LNCaP clone FGC (cell line): ENCODE measurements at regions not wholly inside any gene's neighbourhood (a gene's known extent, or its start where the extent isn't known, plus 50 kb on each side); places are given as distances from the start of the nearest gene placed in this dataset.

ENCODE experiments used
- DNase-seq: peaks from one replicate; pipeline ENCODE4 v3.0.0-alpha.2; 2011; ENCODE audit warnings: low read depth
- H3K4me3 ChIP-seq: 2 replicates; pipeline ENCODE4 v1.5.1; 2011; ENCODE audit warnings: mild to moderate bottlenecking, low read depth, low read length, control low read depth
- TF ChIP-seq, protein P1 (sequence below): IDR thresholded peaks from 2 replicates; pipeline ENCODE4 v1.5.1; 2012; ENCODE audit warnings: mild to moderate bottlenecking; ENCODE audit not compliant: control insufficient read depth, insufficient read depth; ENCODE audit errors: extremely low read depth

DNA sequence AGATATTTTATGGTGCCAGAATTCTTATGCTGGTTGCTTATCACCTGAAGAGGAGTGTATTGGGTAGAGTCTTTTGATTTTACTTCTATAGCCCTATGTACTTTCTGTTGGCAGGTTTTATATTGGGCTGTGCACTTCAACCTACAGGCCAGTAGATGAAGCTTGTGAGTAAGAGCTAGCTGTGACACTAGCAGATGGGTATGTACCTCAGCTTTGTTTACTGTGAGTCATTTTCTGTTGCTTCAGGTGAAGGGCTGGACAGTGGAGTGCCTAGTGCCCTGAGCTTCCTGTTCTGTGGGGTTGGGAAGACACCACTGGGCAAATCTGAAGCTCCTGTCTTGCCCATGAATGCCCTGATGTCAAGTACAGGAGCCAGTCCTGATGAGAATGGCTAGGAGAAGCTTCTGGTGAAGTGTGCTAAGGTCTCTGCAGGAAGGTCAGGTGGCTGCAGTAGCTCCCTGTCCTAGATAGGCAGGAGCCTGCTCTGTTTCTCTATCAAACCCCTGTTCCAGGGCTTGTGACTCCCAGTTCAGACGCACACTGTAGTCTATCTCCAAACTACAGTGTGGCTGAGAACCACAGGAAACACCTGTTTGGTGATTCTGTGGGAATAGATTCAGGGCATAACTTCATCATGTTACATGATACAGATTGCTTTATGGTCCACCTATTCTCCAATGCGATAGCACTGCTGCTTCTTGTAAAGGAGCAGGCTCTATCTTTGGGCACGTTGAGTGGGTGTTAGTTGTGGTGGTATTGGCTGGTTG is 755.7 kb downstream of the KCNA4 start:
- TF ChIP-seq, protein P1, sequence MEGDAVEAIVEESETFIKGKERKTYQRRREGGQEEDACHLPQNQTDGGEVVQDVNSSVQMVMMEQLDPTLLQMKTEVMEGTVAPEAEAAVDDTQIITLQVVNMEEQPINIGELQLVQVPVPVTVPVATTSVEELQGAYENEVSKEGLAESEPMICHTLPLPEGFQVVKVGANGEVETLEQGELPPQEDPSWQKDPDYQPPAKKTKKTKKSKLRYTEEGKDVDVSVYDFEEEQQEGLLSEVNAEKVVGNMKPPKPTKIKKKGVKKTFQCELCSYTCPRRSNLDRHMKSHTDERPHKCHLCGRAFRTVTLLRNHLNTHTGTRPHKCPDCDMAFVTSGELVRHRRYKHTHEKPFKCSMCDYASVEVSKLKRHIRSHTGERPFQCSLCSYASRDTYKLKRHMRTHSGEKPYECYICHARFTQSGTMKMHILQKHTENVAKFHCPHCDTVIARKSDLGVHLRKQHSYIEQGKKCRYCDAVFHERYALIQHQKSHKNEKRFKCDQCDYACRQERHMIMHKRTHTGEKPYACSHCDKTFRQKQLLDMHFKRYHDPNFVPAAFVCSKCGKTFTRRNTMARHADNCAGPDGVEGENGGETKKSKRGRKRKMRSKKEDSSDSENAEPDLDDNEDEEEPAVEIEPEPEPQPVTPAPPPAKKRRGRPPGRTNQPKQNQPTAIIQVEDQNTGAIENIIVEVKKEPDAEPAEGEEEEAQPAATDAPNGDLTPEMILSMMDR = no peak
- H3K4me3 ChIP-seq = no peak overlapping the region
- DNase-seq = no peak

DNA sequence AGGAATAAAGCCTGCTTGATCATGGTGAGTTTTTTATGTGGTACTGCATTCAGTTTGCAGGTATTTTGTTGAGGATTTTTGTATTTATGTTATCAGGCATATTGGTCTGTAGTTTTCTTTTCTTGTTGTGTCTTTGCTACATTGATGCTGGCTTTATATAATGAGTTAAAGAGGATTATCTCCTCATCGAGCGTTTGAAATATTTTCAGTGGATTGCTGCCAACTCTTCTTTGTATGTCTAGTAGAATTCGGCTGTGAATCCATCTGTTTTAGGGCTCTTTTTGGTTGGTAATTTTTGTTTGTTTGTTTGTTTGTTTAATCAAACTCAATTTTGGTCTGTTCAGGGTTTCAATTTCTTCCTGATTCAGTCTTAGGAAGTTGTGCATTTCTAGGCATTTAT is 758.4 kb downstream of the KCNA4 start:
- no peak overlapping the region for H3K4me3 ChIP-seq
- TF ChIP-seq, protein P1 = no peak
- no peak for DNase-seq

DNA sequence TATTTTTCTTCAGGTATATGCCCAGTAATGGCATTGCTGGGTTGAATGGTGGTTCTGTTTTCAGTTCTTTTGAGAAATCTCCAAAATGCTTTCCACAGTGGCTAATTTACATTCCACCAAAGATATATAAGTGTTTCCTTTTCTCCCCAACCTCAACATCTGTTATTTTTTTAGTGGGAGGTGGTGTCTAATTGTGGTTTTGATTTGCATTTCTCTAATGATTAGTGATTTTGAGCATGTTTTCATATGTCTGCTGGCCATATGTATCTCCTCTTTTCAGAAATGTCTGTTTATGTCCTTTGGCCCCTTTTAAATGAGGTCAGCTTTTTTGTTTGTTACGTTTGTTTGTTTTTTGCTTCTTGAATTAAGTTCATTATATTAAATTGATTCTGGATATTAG is 760.2 kb downstream of the KCNA4 start:
- TF ChIP-seq, protein P1 = no peak
- no peak for DNase-seq
- H3K4me3 ChIP-seq = no peak overlapping the region

DNA sequence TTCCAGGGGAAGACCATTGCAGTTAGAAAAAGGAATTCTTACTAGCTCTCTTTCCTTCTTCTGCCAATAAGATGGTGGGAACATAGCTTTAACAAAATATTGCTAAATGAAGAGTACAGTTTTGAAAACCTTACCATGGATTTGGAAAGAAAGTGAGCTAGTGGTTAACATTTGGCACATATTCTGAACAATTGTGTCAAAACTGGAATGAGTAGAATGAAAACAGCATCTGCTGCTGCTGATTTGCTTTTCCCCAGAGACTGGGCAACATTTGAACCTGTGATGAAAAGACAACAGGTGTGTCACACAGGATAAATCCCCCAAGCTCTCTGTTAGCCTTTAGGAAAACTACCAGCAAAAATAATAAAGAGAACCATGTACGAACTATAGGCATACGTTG is 761.4 kb downstream of the KCNA4 start:
- TF ChIP-seq, protein P1 = no peak
- no peak overlapping the region for H3K4me3 ChIP-seq
- DNase-seq = no peak

DNA sequence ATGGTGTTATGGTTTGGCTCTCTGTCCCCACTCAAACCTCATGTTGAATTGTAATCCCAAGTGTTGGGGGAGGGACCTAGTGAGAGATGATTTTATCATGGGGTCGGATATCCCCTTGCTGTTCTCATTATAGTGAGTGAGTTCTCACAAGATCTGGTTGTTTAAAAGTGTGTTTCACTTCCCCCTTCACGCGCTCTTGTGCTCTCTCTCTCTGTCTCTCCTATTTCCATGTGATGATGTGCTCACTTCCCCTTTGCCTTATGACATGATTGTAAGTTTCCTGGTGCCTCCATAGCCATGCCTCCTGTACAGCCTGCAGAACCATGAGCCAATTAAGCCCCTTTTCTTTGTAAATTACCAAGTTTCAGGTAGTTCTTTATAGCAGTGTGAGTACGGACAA is 765.1 kb downstream of the KCNA4 start:
- TF ChIP-seq, protein P1 = no peak
- no peak for DNase-seq

DNA sequence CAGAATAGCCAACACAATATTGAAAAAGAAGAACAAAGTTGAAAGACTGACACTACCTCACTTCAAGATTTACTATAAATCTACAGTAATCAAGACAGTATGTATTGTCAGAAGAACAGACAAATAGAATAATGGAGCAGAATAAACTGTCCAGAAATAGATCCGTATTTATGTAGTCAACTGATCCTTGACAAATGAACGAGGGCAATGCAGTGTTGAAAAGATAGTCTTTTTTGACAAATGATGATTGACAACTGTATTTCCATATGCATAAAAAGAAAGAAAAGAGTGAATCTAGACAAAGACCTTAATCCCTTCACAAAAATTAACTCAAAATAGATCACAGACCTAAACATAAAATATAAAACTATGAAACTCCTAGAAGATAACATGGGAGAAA is 767.1 kb downstream of the KCNA4 start:
- TF ChIP-seq, protein P1 = no peak
- no peak overlapping the region for H3K4me3 ChIP-seq

More for the DNA sequence above, 765.1 kb downstream of the KCNA4 start:
- H3K4me3 ChIP-seq = no peak overlapping the region

DNA sequence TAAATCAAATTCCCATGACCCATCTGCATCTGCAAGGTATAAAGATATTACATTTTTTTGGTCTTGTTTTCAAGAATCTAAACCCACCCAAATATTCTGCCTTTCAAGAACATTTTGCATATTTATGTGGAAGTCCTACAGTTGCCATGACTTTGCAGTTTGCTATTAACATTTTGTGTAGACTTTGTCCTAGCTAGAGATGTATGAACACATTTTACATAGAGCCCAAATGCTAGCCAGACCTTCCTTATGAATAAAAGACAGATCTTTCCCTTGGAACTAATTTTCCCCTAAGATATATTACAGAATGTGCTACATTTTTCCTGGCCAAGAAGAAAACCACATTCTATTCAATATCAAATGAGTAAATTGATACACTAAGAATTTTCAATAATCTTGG is 772.5 kb downstream of the KCNA4 start:
- TF ChIP-seq, protein P1 = no peak
- H3K4me3 ChIP-seq = no peak overlapping the region
- no peak for DNase-seq

More for the DNA sequence above, 767.1 kb downstream of the KCNA4 start:
- DNase-seq = no peak
